ENCODE measurements at regions not wholly inside any gene's neighbourhood (a gene's known extent, or its start where the extent isn't known, plus 50 kb on each side); places are given as distances from the start of the nearest gene placed in this dataset.
"Not testable (repeated sequence)": the region's sequence is repeated elsewhere in the genome, so short reads cannot be mapped to it uniquely, and the experiment has no call there.

- not testable (repeated sequence) for TF ChIP-seq POLR2A, CTCF (IDR thresholded peaks at IDR 0.05)
These were observed 362.7 kb upstream of the ZNF337 start for GRCh38 chr20:26059324-26059723.
